ENCODE measurements at regions not wholly inside any gene's neighbourhood (a gene's known extent, or its start where the extent isn't known, plus 50 kb on each side); places are given as distances from the start of the nearest gene placed in this dataset.

GRCh38 chr15:25236143-25236860 is 202.5 kb downstream of the UBE3A start:
- TF ChIP-seq POLR2A (IDR thresholded peaks at IDR 0.05; ENCODE audit: low read depth, low read length), result no peak
- no peak for TF ChIP-seq POLR2AphosphoS5 (IDR thresholded peaks at IDR 0.05; ENCODE audit: low read depth, low read length)
